ENCODE measurements at regions not wholly inside any gene's neighbourhood (a gene's known extent, or its start where the extent isn't known, plus 50 kb on each side); places are given as distances from the start of the nearest gene placed in this dataset.
A peak's percentile ranks its signal among the peaks of the same experiment; 100 is the strongest.
"Not testable (repeated sequence)": the region's sequence is repeated elsewhere in the genome, so short reads cannot be mapped to it uniquely, and the experiment has no call there.

- Histone ChIP-seq H3K79me2 (no peaks in the 10 kb centered on the region), H3K27me3 (ENCODE audit: control insufficient read depth, insufficient read depth, low read length) (no peaks in the 10 kb centered on the region), H3K9ac (no peak overlapping the region), H3K4me3 (ENCODE audit: low read depth, low read length) (no peak overlapping the region), H3K4me1 (peaks cover 9% of the 10 kb centered on the region), H2AFZ (no peak overlapping the region), H3K4me2 (ENCODE audit: low read length) (no peak overlapping the region), H3K27ac (peak overlapping the region; percentile 62), H3K36me3 (ENCODE audit: control insufficient read depth, insufficient read depth, low read length) (no peaks in the 10 kb centered on the region), H3K9me3 (ENCODE audit: control insufficient read depth, low read length) (no peaks in the 10 kb centered on the region)
- TF ChIP-seq CTCF (IDR thresholded peaks at IDR 0.05): no peak
Observed at GRCh38 chr19:20412846-20413245, 152.7 kb downstream of the ZNF737 start.

GRCh38 chr19:20397292-20397691 is 168.3 kb downstream of the ZNF737 start:
- H3K4me1 ChIP-seq: no peaks in the 10 kb centered on the region
- H3K27ac ChIP-seq: no peak overlapping the region
- no peaks in the 10 kb centered on the region for H3K9me3 ChIP-seq (ENCODE audit: control insufficient read depth, low read length)
- no peak for TF ChIP-seq CTCF (IDR thresholded peaks at IDR 0.05)
- no peaks in the 10 kb centered on the region for H3K27me3 ChIP-seq (ENCODE audit: control insufficient read depth, insufficient read depth, low read length)
- H3K4me3 ChIP-seq (ENCODE audit: low read depth, low read length): no peak overlapping the region
- H3K36me3 ChIP-seq (ENCODE audit: control insufficient read depth, insufficient read depth, low read length): peaks cover 2% of the 10 kb centered on the region
- H2AFZ ChIP-seq: no peak overlapping the region
- no peak overlapping the region for H3K4me2 ChIP-seq (ENCODE audit: low read length)
- H3K9ac ChIP-seq: no peak overlapping the region
- no peaks in the 10 kb centered on the region for H3K79me2 ChIP-seq

GRCh38 chr19:20388706-20389225 is 176.8 kb downstream of the ZNF737 start:
- no peak overlapping the region for H3K4me2 ChIP-seq (ENCODE audit: low read length)
- no peaks in the 10 kb centered on the region for H3K27me3 ChIP-seq (ENCODE audit: control insufficient read depth, insufficient read depth, low read length)
- H3K9ac ChIP-seq: no peak overlapping the region
- H3K9me3 ChIP-seq (ENCODE audit: control insufficient read depth, low read length): no peaks in the 10 kb centered on the region
- no peak overlapping the region for H3K27ac ChIP-seq
- H3K36me3 ChIP-seq (ENCODE audit: control insufficient read depth, insufficient read depth, low read length): no peaks in the 10 kb centered on the region
- H3K4me1 ChIP-seq: no peaks in the 10 kb centered on the region
- no peak for TF ChIP-seq CTCF (IDR thresholded peaks at IDR 0.05)
- H3K79me2 ChIP-seq: no peaks in the 10 kb centered on the region
- H2AFZ ChIP-seq: no peak overlapping the region
- no peak overlapping the region for H3K4me3 ChIP-seq (ENCODE audit: low read depth, low read length)

- TF ChIP-seq CTCF (IDR thresholded peaks at IDR 0.05): no peak
- H3K4me1 ChIP-seq: no peaks in the 10 kb centered on the region
- no peak overlapping the region for H2AFZ ChIP-seq
- no peak overlapping the region for H3K4me2 ChIP-seq (ENCODE audit: low read length)
- H3K27ac ChIP-seq: no peak overlapping the region
- H3K79me2 ChIP-seq: no peaks in the 10 kb centered on the region
- H3K4me3 ChIP-seq (ENCODE audit: low read depth, low read length): no peak overlapping the region
- H3K27me3 ChIP-seq (ENCODE audit: control insufficient read depth, insufficient read depth, low read length): no peaks in the 10 kb centered on the region
- no peaks in the 10 kb centered on the region for H3K9me3 ChIP-seq (ENCODE audit: control insufficient read depth, low read length)
- H3K9ac ChIP-seq: no peak overlapping the region
- no peaks in the 10 kb centered on the region for H3K36me3 ChIP-seq (ENCODE audit: control insufficient read depth, insufficient read depth, low read length)
Observed at GRCh38 chr19:20385061-20385460, 180.5 kb downstream of the ZNF737 start.

- Histone ChIP-seq H3K79me2 (no peaks in the 10 kb centered on the region), H3K4me2 (ENCODE audit: low read length) (no peak overlapping the region), H3K4me3 (ENCODE audit: low read depth, low read length) (no peak overlapping the region), H3K9me3 (ENCODE audit: control insufficient read depth, low read length) (no peaks in the 10 kb centered on the region), H3K27me3 (ENCODE audit: control insufficient read depth, insufficient read depth, low read length) (no peaks in the 10 kb centered on the region), H3K9ac (no peak overlapping the region), H3K36me3 (ENCODE audit: control insufficient read depth, insufficient read depth, low read length) (no peaks in the 10 kb centered on the region), H3K27ac (no peak overlapping the region), H2AFZ (no peak overlapping the region), H3K4me1 (peaks cover 14% of the 10 kb centered on the region)
- TF ChIP-seq CTCF (IDR thresholded peaks at IDR 0.05): no peak
Observed at GRCh38 chr19:20371911-20372310, 193.7 kb downstream of the ZNF737 start.

- not testable (repeated sequence) for H3K9me3 ChIP-seq (ENCODE audit: control insufficient read depth, low read length); H3K4me3 ChIP-seq (ENCODE audit: low read depth, low read length); H3K36me3 ChIP-seq (ENCODE audit: control insufficient read depth, insufficient read depth, low read length); H3K9ac ChIP-seq; H3K4me2 ChIP-seq (ENCODE audit: low read length); H3K79me2 ChIP-seq; H3K27ac ChIP-seq; H3K27me3 ChIP-seq (ENCODE audit: control insufficient read depth, insufficient read depth, low read length); H2AFZ ChIP-seq
- H3K4me1 ChIP-seq: peaks cover 14% of the 10 kb centered on the region
Observed at GRCh38 chr19:20371304-20371703, 194.3 kb downstream of the ZNF737 start.
